Pancreas (tissue), 10 donors: ENCODE measurements at regions not wholly inside any gene's neighbourhood (a gene's known extent, or its start where the extent isn't known, plus 50 kb on each side); places are given as distances from the start of the nearest gene placed in this dataset.

Experiments used
- ATAC-seq, 4 donors: fragments of 200-7000 bp; cut with Tn5 transposase; one replicate each; pipeline versions ENCODE4 v1.8.0 to v1.9.1; 2020; ENCODE audit warnings: mild to moderate bottlenecking in 4 of 4, moderate library complexity in 4 of 4
- DNase-seq, 6 donors: peaks; one replicate each; pipeline ENCODE4 v3.0.0-alpha.2; 2020
- FAIRE-seq: peaks from 2 replicates; lab custom pipeline; 2012; peaks lifted over from hg19 to GRCh38; lab: Jason Lieb, UNC
- H3K27ac ChIP-seq, 4 donors: fragments of 200-600 bp; sonication (generic); 1 replicate in 3 of 4; 2 replicates in 1 of 4; pipeline versions ENCODE4 v1.5.0 to v1.8.0; 2020
- H3K27me3 ChIP-seq, 4 donors: fragments of 200-600 bp; one replicate each; pipeline ENCODE4 v1.8.0; 2021
- H3K36me3 ChIP-seq, 3 donors: fragments of 200-600 bp; sonication (generic) in 1 of 3; one replicate each; pipeline versions ENCODE4 v1.5.0 to v1.8.0; 2020 to 2021
- H3K4me1 ChIP-seq, 3 donors: fragments of 200-600 bp; one replicate each; pipeline ENCODE4 v1.8.0; 2021
- H3K4me3 ChIP-seq, 4 donors: fragments of 200-600 bp; sonication (generic) in 2 of 4; one replicate each; pipeline versions ENCODE4 v1.5.0 to v1.8.0; 2020 to 2021
- H3K9me3 ChIP-seq, 4 donors: fragments of 200-600 bp; one replicate each; pipeline ENCODE4 v1.8.0; 2021
- WGBS, 2 donors: extraction: QIAGEN DNeasy Blood & Tissue Kit; methylation state at CpG; one replicate each; pipeline ENCODE4 v1.1.7; 2013; 5-methylcytosine and 5-hydroxymethylcytosine counted together
- intact Hi-C, 3 donors: fragments of 100-400 bp; cut with DNase I; formaldehyde crosslinking; loops; one replicate each; pipeline versions ENCODE4 v1.11.1 to v1.14.2; 2022
- TF ChIP-seq, protein P1 (sequence below), 4 donors: fragments of 200-600 bp; sonication (generic) in 3 of 4; IDR thresholded peaks; one replicate each; pipeline versions ENCODE4 v1.5.0 to v1.8.0; 2021; ENCODE audit warnings: antibody characterized with exemption in 4 of 4
- donor health status: healthy with polysubstance abuse.
- donor health status: DM: no; HTN: no; CAD: no; lungs with moderate emphysema.
- donor health status: DM: no; HTN: no; CAD: no.
- donor health status: control.
- donor health status: control.
- donor health status: Bipolar disorder and iron deficiency.
- donor health status: DM: yes; HTN: yes; CAD: no.
- donor health status: DM: no; HTN: no; CAD: no.
- donor health status: DM: no; HTN: no; CAD: no.
- donor health status: DM: yes; HTN: yes; CAD: no.

DNA sequence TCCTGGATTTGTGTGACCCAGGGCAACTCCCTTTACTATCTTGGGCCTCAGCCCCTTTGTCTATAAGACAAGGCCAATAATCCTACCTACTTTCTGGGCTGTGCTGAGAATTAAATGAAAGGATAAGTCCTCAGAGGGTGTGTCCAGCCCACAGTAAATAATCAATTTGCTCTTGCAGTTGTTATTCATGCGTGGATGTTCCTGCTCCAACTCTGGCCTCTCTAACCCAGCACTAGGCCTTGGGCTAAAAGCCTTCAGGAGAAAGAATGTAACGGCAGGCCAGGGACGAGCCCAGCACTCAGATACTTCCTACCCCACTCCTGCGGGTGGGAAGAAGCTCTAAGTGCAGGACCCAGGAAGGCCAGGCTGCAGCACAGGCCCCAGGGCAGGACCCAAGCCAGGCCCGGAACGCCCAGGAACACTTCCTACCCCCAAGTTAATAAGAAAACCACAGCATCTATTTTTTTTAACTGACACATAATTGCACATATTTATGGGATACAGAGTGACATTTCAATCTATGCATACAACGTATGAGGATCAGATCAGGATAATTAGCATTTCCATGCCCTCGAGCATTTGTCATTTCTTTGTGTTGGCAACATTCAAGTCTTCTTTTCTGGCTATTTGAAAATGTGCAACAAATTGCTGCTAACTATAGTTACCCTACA is 179.6 kb upstream of the RBPJ start:
- TF ChIP-seq, protein P1, sequence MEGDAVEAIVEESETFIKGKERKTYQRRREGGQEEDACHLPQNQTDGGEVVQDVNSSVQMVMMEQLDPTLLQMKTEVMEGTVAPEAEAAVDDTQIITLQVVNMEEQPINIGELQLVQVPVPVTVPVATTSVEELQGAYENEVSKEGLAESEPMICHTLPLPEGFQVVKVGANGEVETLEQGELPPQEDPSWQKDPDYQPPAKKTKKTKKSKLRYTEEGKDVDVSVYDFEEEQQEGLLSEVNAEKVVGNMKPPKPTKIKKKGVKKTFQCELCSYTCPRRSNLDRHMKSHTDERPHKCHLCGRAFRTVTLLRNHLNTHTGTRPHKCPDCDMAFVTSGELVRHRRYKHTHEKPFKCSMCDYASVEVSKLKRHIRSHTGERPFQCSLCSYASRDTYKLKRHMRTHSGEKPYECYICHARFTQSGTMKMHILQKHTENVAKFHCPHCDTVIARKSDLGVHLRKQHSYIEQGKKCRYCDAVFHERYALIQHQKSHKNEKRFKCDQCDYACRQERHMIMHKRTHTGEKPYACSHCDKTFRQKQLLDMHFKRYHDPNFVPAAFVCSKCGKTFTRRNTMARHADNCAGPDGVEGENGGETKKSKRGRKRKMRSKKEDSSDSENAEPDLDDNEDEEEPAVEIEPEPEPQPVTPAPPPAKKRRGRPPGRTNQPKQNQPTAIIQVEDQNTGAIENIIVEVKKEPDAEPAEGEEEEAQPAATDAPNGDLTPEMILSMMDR (IDR thresholded peaks at IDR 0.05): no peak
- no peak for FAIRE-seq
- no peaks in the 10 kb centered on the region for H3K9me3 ChIP-seq
- ATAC-seq: peak in 1 of 4 donors; percentile 25
- no peak overlapping the region for H3K4me3 ChIP-seq
- intact Hi-C loops: no loop called here
- peaks cover 0 to 3% (median 0%) of the 10 kb centered on the region in 3 donors for H3K4me1 ChIP-seq
- DNase-seq: no peak
- no peaks in the 10 kb centered on the region for H3K27me3 ChIP-seq
- no peaks in the 10 kb centered on the region for H3K36me3 ChIP-seq
- 86 to 87% methylated on average over 8 of the region's 8 CpGs for WGBS, 2 donors
- no peak overlapping the region for H3K27ac ChIP-seq

DNA sequence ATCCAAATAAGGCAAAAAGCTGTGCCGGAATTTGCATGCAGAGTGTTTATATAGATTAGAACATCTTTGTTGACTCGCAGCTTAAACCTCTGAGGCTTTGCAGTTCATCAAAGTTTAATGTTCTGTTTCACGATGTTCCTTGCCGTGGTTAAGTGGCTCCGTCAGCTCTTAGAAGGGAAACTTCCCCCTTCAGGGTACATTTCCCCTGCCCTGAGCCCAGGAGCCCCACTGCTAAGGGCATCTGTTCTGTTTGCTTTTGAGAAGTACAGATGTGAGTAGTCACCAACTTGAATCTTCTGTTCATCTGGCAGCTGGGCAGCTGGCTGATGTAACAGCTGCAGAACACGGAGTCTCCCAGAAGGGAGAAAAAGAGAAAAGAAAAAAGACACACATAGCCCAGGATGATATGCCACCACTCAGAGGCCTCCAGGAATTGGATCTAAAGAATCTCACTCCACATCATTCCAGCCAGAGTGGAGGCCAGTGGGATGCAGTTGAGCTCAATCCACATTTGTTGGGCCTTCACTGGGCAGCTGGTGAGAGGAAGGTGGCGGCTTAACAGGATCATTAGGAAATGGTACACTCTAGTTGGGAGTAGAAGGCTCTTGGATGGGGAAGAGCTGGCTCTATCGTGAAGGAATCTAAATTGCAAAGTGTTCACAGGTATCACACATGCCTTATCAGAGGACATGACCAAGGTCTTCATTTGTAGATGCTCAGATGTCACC is 178.7 kb upstream of the RBPJ start:
- peak in 3 of 4 donors; percentile 24 to 77 (median 70) for ATAC-seq
- WGBS, 2 donors: 86 to 90% methylated on average over 8 of the region's 8 CpGs
- TF ChIP-seq, protein P1 (IDR thresholded peaks at IDR 0.05): no peak
- no peak for FAIRE-seq
- Histone ChIP-seq H3K27me3 (no peaks in the 10 kb centered on the region), H3K27ac (no peak overlapping the region), H3K36me3 (no peaks in the 10 kb centered on the region), H3K9me3 (no peaks in the 10 kb centered on the region), H3K4me3 (no peak overlapping the region), H3K4me1 (peaks cover 0 to 3% (median 0%) of the 10 kb centered on the region in 3 donors)
- DNase-seq: no peak
- intact Hi-C loops: no loop called here

DNA sequence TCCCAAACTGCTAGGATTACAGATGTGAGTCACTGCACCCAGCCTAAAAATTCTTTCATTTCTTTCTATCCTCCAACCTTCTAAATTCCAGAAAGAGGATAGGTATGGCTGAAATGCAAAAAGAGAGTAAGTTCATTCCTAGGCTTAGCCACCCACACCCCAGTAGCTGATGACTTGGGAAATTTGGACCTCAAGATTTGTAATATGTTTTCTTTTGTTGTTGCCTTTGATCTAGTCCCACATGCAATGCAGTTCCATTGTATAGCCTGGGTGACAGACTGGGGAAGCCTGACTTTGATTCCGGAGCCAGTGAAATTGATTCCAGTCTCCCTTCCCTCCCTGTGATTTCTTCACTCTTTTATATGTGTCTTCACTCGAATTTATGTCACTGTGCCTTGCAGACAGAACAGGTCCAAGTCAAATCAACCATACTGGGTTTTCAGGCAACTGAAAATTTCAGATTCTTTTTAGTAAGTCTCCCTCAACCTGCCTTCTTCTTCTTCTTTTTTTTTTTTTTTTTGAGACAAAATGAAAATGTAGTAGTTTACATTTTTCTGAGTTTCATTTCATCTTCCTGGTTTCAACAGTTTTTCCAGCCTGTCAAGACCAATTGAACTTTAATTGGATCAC is 176.2 kb upstream of the RBPJ start:
- H3K27ac ChIP-seq: no peak overlapping the region
- ATAC-seq (no peak), FAIRE-seq (no peak), DNase-seq (no peak)
- no peaks in the 10 kb centered on the region for H3K9me3 ChIP-seq
- H3K36me3 ChIP-seq: no peaks in the 10 kb centered on the region
- intact Hi-C loops: no loop called here
- 81 to 90% methylated on average over 2 of the region's 2 CpGs for WGBS, 2 donors
- no peaks in the 10 kb centered on the region for H3K27me3 ChIP-seq
- H3K4me3 ChIP-seq: no peak overlapping the region
- H3K4me1 ChIP-seq: peaks cover 0 to 3% (median 0%) of the 10 kb centered on the region in 3 donors
- TF ChIP-seq, protein P1 (IDR thresholded peaks at IDR 0.05): no peak

DNA sequence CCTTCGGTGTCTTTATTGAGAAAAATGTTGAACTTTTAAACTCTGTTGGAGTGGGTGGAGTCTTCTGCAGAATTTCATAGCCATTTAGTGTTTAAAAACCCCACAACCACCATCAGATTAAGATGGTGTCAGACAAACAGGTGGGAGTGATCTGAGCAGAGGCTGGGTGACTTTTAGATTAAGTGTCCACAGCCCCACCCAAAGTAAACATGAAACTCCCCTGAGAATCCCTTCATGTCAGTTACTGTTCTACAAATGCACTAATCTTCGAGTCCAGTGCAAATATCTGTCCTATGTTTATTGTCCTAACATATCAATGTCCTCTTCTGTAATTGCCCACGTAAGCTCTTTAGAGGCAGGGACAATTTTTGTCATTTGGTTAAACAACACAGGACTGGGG is 175.6 kb upstream of the RBPJ start:
- no peaks in the 10 kb centered on the region for H3K9me3 ChIP-seq
- H3K36me3 ChIP-seq: no peaks in the 10 kb centered on the region
- H3K4me3 ChIP-seq: no peak overlapping the region
- intact Hi-C loops: no loop called here
- 8 to 19% methylated on average over 3 of the region's 3 CpGs for WGBS, 2 donors
- DNase-seq: no peak
- H3K4me1 ChIP-seq: peaks cover 0 to 3% (median 0%) of the 10 kb centered on the region in 3 donors
- FAIRE-seq: no peak
- TF ChIP-seq, protein P1 (IDR thresholded peaks at IDR 0.05): no peak
- H3K27ac ChIP-seq: no peak overlapping the region
- peak in 2 of 4 donors; percentile 26 to 65 for ATAC-seq
- no peaks in the 10 kb centered on the region for H3K27me3 ChIP-seq
